LNCaP clone FGC (cell line): ENCODE measurements at regions not wholly inside any gene's neighbourhood (a gene's known extent, or its start where the extent isn't known, plus 50 kb on each side); places are given as distances from the start of the nearest gene placed in this dataset.

Source experiments
- DNase-seq: peaks from one replicate; pipeline ENCODE4 v3.0.0-alpha.2; 2011; ENCODE audit warnings: low read depth
- H3K4me3 ChIP-seq: 2 replicates; pipeline ENCODE4 v1.5.1; 2011; ENCODE audit warnings: mild to moderate bottlenecking, low read depth, low read length, control low read depth
- TF ChIP-seq, protein P1 (sequence below): IDR thresholded peaks from 2 replicates; pipeline ENCODE4 v1.5.1; 2012; ENCODE audit warnings: mild to moderate bottlenecking; ENCODE audit not compliant: control insufficient read depth, insufficient read depth; ENCODE audit errors: extremely low read depth

DNA sequence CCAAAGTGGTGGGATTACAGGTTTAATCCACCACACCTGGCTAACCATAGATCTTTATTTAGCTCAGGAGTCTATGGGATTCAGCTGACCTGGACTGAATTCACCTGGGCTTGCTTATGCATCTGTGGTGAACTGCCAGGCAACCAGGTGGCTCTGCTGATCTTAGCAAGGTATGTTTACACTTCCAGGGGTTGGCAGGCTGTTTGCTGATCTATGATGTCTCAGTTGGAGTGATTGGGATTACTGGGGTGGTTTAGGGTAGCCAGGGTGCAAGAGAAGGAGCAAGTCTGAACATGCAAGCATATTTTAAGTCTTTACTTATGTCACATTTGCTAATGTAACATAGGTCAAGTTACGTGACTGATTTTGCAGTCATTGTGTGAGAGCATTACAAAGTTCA, 63.6 kb upstream of the JAK2 start:
- no peak overlapping the region for H3K4me3 ChIP-seq
- TF ChIP-seq, protein P1, sequence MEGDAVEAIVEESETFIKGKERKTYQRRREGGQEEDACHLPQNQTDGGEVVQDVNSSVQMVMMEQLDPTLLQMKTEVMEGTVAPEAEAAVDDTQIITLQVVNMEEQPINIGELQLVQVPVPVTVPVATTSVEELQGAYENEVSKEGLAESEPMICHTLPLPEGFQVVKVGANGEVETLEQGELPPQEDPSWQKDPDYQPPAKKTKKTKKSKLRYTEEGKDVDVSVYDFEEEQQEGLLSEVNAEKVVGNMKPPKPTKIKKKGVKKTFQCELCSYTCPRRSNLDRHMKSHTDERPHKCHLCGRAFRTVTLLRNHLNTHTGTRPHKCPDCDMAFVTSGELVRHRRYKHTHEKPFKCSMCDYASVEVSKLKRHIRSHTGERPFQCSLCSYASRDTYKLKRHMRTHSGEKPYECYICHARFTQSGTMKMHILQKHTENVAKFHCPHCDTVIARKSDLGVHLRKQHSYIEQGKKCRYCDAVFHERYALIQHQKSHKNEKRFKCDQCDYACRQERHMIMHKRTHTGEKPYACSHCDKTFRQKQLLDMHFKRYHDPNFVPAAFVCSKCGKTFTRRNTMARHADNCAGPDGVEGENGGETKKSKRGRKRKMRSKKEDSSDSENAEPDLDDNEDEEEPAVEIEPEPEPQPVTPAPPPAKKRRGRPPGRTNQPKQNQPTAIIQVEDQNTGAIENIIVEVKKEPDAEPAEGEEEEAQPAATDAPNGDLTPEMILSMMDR: no peak
- DNase-seq: no peak

DNA sequence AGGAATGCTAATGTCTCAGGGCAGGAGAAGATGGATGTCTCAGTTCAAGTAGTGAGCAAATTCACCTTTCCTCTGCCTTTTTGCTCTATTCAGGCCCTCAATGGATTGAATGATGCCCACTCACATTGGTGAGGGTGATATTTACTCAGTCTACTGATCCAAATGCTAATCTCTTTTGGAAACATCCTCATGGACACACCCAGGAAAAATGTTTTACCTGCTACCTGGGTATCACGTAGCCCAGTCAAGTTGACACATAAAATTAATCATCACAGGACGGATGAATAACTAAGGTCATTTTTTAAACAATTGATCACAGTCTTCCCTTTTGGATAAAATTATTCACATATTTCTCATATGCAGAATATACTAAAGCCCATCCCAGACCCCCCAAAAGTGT, 63.0 kb upstream of the JAK2 start:
- no peak overlapping the region for H3K4me3 ChIP-seq
- no peak for DNase-seq
- TF ChIP-seq, protein P1: no peak

DNA sequence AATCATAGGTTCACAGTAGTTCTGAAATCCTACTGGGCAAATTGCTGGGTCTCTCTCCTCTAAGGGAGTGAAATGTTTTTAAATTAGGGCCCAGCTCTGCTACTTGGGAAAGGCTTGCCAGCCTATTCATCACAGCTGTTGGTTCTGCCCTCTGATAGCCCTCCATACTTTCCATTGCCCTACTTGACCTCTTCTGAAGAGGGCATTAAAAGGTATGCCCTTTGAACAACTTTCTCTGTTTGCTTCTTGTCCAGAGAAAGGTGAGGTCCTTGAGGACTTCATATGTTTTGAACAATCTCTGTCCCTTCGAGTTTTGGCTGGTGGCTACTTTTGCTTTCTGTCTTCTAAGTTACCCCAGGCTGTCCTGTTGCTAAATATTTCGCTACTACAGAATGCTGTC, 62.3 kb upstream of the JAK2 start:
- DNase-seq: no peak
- TF ChIP-seq, protein P1: no peak
- H3K4me3 ChIP-seq: no peak overlapping the region

DNA sequence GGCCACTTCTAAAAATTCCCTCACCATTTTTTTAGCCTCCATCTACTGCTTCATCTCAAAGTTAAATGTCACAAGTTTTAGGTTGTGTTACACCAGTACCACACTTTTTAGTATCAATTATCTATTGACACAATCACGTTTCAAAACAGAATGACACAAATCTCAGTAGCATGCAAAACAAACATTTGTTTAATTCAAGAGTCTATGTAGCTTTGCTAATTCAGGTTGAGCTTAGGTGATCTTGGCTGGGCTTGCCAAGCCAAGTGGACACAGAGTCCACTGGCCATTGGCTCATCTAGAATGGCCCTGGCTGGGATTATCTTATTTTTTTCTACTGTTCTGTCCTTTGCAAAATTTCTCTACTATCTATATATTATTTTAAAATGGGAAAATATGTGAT, 61.9 kb upstream of the JAK2 start:
- DNase-seq: no peak
- TF ChIP-seq, protein P1: no peak

DNA sequence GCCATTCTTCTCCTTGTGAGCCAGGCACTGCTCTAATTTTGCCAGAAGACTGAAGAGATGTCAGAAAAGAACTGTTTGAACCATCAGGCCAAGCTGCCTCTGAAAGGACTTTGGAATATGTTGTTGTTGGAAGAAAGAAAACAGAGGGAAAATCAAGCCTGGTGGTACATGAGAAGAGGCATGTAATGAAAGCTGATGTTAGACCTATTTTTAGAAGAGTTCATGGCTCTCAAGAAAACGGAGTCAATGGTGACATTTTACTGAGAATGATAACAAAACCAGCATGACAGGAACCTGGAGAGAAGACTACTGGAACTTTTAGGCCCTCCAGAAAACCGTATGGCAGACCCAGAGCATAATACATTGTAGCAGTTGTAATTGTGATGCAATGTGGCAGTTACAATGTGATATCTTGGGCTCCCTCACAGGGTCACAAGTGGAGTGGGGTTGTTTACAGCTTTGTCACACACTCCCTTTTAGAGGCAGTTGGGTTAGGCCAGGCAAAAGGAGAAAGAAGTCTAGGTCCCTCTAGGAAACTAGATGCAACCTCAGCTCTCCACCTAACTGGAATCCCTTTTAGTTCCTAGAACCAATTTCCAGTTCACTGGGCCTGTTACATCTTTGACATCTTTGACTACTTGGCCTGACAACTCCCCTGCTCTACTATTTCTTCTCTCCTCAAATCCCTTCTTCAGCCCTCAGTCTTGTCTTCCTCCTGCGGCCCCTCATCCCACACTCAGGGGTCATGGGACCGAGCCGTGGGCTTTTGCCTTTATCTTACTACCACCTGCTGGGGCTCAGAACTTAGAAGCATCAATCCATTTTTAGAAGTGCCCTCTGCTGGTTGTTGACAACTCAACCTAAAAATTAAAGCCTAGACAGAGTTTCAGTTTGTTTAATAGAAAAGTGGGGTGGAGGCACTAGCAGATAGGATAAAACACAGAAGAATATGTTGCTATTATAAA, 61.2 kb upstream of the JAK2 start:
- no peak overlapping the region for H3K4me3 ChIP-seq
- DNase-seq: no peak
- TF ChIP-seq, protein P1: 0 out of 2 replicates have a peak, but pooled peaks have one; percentile 13

More for the DNA sequence above, 61.9 kb upstream of the JAK2 start:
- no peak overlapping the region for H3K4me3 ChIP-seq

DNA sequence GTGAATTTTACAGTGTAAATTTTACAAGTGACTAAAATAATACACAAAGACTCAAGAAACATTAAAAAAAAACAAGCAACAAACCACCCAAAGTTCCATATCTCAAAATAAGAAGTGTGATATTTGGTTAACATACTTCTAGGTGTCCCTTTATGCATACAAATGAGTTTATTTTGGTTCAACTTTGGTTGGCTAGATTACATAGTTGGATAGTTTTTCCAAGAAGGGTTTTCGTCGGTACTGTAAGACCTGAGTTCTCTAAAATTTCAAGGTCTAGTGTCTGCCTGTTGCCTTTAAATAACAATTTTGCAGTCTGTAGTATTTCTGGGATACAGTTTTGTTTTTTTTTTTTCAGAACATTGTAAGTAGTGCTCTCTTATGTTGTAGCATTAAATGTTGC, 58.8 kb upstream of the JAK2 start:
- H3K4me3 ChIP-seq: no peak overlapping the region
- TF ChIP-seq, protein P1: no peak
- no peak for DNase-seq
